DMS79 treated with DMSO at 0.1 percent for 48 hours (cell line): ENCODE measurements at regions not wholly inside any gene's neighbourhood (a gene's known extent, or its start where the extent isn't known, plus 50 kb on each side); places are given as distances from the start of the nearest gene placed in this dataset.

Experiments
- DNase-seq: peaks from one replicate; lab custom pipeline; 2025; lab: John Stamatoyannopoulos, UW

DNA sequence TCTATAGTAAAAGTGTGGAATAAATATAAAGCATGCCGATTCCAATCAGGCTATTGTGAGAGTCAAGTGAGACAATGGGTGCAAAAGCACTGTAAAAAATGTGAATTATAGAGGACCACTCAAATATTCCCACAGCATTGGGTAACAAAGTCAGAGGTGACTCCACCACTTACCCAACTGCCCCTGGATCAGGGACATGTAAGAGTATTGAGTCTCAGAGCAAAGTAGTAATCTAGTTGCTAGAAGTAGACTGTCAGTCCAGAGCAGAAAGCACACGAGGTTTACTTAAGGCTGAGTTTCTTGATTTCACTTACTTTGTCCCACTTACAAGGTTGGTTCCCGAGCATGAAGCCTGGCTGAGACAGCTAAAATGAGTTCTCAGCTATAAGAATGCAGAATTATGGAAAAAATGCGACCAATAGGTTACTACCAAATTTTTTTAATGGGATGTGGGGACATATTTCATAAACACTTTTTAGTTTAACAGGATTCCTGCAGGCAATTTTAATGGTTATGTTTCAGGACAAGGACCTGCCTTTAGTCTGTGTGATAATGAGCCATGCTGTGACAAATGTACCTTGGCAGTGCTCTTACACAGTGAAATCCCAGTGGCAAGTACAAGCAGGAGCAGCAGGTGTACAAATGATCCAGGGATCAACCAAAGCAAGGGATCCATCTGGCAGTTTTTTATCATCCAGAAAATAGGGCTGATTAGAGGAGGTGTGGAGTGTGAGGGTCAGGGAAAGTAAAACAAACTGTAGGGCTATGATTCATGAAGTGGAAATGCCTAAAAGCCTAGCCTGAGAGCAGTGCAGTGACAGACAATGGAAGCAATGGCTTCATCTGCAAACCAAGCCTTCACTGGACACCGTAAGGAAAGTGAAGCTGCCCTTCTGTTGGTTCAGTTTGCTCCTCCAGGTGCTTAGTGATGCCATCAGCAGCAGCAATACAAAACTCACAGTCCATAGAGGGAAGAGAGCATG lies 156.2 kb upstream of the SPAG17 start:
- DNase-seq, result no peak

DNA sequence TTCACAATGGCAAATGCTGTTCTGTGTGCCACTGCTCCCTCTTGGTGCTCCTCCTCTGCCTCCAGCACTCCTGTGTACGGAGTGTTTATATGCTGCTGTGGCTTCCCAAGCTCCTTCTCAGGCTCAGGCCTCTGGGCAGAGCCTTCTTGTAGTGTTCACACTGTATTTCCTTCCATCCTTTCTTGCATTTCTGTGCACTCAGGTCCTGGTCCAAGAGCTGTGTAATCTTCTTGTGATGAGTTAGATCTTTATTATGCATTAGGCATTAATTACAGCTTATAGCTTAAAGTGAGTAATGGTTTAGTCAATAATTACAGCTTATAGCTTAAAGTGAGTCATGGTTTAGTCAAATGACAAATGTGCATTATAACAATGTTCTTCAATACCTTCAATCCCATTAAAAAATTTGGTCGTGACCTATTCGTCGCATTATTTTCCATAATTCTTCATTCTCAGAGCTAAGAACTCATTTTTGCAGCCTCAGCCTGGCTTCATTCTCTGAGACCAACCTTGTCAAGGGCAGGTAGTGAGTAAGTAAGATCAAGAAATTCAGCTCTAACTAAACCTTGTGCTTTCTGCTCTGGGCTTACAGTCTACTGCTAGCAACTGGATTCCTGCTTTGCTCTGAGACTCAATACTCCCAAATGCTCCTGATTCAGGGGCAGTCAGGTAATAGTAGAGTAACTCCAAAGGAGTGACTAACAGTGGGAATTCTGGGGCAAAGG lies 154.5 kb upstream of the SPAG17 start:
- DNase-seq, result no peak

DNA sequence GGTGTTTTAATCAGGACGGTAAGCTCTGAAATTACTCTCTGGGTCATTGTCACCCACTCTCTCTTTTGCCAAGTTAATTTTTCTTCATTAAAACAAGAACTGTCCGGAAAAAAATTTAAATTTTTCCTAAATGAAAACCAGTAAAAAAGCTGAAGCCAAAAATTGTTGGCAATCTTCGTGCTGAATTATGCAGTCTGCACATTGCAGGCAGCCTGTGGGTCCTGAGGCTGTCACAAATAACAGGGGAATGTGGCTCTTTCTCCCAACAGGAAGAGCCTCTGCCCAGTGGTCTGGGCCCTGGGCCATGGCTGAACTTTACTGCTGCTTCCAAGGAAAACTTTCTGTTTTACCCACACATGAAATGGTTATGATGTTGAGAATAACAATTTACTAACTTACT lies 153.9 kb upstream of the SPAG17 start:
- no peak for DNase-seq

DNA sequence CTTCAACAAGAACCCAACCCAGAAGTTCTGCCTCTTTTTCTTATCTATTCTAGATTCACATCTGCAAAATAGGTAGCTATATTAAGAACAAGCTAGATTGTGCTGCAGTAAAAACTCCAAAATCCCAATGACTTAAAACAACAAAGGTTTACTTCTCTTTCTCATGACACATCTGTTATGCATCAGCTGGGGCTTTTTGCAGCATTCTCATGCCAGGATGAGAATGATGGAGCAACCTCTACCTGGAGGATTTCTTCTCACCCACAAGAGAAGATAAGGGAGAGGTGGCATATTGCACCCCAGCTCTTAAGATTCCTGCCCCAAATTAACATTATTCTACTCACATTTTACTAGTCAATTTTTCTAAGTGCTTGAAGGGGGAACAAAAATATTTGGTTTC lies 152.3 kb upstream of the SPAG17 start:
- no peak for DNase-seq

DNA sequence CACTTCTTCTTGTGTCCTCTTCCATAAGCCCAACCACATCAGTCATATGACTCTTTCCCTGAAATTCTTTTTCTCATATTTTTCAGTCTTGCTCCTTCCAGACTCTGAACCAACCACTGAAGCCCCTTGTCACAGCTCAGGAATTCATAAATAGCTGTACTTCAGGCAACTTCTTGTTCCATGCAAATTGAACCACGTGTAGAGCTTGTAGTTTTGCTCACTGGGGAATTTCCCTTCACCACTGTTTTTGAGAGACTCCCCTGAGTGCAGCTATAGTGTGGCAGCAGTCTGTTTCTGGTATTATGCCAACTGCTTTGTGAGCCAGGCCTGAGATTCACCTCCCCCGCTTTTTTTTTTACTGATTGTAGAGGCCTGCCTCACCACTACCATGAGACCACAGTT lies 150.3 kb upstream of the SPAG17 start:
- DNase-seq, result no peak

DNA sequence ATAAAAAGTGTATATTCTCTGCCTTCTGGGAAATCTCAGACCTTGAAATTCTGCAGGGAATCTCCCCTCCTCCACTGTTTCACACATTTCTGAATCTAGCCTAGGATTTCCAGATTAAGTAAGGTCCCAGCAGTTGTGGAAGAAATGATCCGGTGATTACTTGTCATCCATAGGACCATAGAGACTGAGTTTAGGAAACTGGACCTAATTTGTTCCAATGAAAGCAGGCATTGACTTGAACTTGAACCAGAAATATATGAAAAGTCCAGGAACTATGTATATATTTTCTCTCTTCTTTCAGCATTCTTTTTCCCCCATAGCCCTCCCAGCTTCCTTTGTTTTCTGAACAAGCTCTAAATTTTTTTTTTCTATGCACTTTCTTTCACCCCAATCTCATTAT lies 149.5 kb upstream of the SPAG17 start:
- no peak for DNase-seq

DNA sequence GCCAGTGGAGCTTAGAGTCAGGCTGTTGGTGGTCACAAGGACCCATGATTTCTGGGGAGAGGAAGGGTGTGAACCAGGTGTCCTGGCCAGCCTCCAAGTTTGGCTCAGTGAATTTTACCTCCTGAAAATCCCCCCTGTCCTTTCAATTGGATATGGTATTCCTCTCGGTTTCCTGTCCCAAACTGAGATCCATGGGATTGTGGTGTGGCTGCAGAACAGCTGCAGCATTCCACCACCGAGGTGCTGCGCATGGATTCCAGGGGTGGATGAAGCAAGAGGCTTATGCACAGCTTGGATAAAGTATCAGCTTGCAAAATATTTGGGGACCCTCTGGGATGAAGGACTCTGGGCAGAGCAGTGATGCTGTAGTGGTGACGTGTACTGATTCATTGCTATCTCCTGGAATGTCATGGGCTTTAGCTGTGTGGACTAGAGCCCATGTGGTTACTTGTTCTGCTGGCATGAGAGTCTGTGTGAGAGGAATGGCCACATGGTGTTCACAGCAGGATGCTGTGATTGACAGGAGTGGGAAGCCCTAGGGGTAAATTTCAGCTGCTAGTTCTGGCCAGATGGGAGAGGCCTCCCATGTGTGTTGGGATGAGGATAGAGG lies 148.7 kb upstream of the SPAG17 start:
- no peak for DNase-seq

DNA sequence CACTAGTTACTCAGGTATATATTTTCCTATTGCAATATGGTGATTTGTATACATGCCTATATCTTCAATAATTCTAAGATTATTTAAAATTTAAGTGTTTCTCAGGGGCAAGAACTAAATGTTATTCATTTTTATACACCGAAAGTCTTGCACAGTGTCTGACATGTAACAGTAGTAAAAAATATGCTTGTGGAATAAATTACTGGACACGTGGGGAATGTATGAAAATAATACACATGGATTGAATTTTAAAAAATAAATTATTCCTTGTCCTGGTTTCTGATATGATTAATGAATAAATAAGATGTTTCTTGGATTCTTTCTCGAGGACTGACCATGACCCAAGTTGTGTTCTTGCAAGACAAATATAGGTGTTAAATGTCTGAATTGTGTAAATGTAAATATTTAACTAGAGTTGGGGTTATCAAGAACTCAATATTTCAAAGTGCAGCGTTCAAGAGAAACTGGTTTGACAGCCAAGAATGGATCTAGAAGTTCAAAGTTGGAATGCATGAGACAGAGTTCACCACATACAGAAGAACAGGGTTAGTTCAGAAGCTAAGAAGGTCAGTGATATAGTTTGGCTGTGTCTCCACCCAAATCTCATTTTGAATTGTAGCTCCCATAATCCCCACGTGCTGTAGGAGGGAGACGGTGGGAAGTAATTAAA lies 142.1 kb upstream of the SPAG17 start:
- no peak for DNase-seq

DNA sequence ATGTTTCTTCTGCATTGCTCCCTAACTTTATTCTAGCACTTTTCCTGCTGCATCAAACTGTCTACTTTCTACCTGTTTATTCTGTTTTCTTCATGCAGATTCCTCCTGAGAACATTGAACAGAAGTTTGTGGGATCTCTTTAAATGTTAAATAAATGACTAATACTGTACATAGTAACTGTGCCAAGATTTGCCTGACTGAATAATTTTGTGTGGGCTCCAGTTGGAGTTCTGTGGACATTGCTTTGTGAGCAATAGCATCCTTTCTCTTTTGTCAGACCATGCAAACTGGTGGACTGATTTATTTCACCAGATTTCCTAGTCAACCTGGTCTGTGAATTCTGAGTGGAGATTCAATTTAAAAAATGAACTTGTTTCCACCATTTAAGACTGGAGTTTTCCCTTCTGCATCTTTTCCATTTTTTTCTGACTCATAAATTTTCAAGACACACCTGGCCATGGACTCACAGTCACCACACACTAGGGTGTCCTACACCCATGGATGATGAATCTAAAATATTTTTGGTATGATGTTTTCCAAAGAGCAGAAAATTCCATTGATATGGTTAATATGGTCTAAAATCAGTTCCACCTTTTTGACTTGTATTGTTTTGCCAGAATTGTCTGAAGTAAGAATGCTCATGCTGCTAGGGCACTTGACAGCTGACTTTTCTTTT lies 140.7 kb upstream of the SPAG17 start:
- DNase-seq, result no peak

DNA sequence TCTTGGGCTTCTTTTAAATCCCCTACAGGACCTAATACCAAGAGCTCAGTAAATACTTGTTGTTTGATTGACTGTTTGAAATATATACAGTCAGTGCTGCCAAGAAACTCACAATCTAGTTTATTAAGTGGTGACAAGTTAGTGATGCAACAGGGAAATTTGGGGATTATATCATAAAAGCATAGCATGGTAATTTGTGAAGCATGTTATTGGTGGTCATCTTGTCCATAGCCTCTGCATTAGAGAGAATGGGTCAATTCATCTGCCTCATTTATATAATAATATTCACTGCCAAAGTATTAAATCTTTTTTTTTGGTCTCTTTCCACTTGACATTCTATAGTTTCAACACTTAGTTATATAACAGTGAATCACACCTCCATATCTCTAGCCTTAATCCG lies 138.2 kb upstream of the SPAG17 start:
- DNase-seq, result no peak

DNA sequence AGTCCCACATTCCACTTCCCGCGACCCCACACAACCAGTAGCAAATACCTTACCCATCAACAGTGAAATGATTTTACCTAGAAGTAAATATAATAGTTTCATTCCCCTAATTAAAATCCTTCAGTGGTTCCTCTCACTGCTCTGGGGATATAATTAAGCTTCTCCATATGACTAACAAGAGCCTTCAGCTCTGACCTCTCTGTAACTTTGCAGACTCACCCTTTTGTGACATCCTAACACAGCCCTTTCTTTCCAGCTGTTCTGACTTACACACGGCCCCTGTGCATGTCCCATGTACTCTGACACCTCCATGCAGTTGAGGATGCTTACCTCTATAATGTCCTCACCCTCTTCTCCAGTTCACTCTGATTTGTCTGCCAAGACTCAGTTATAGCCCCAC lies 137.3 kb upstream of the SPAG17 start:
- DNase-seq, result no peak

DNA sequence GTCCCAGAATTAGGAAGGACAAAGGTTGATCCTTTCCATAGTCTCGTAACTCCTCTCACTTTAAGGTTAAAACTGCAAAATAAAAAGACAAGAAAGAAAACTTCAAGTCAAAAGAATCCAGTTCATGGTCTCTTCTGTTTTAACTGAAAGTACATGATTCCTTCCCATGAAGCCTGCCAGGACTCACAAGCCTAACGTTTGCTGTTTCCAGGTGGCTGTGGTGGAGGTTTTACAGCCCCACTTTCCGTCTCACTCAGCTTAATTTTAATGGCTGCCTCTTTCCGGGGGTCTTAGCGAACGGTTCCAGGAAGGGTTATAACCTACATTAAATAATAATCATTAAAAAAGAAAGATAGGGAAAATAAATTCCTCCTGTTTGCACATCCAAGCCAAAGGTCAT lies 136.8 kb upstream of the SPAG17 start:
- no peak for DNase-seq

DNA sequence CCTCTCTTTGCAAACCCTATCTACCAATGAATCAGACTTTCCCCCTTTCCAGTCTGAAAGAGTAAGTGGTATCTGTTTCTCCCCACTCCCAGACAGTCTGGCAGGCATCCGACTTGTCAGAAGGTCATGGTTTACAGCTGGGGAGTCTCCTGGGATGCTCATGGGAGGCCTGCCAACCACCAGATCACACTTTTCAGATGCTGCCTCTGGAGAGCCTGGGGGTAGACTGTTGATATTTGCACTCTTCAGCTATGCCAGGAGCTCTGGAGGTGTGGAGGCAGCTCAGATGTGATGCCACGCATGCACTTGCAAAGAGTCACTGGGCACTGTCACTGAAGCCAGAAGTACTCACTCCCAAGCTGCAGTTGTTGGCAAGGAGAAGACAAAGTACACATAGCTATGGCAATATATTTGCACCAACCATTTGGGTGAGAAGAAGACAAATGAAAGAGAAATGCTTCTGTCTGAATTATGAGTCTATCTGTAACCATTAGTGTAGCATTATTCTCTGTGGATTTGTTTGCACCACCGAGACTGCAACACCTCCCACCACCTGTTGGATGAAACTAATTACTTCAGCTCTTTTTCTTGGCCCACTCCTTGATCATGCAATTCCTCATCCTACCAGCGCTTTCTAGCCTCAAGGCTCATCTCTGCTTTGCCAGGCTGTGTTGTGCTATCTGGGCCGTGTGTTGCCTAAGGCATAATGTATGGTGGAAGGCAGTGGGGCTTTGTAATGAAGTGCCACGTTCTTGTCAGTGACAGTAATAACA lies 133.0 kb upstream of the SPAG17 start:
- DNase-seq, result no peak

DNA sequence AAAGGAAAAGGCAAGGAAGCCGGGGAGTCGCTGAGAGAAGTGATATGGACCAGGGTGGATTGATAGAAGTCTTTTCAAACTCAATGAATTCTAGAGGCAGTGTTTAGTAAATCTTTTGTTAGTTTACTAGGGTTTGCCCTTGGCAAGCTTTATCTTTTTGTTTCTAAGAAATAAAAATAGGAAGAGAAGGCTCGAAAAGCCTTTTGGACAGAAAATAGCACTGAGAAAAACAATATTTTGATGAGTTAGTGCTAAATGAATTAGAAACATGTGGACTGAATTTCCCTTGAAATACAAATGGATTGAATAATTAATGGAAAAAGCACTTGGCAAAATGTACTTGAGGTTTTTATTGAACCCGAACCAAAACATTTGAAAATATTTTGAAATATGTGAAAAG lies 121.8 kb upstream of the SPAG17 start:
- no peak for DNase-seq

DNA sequence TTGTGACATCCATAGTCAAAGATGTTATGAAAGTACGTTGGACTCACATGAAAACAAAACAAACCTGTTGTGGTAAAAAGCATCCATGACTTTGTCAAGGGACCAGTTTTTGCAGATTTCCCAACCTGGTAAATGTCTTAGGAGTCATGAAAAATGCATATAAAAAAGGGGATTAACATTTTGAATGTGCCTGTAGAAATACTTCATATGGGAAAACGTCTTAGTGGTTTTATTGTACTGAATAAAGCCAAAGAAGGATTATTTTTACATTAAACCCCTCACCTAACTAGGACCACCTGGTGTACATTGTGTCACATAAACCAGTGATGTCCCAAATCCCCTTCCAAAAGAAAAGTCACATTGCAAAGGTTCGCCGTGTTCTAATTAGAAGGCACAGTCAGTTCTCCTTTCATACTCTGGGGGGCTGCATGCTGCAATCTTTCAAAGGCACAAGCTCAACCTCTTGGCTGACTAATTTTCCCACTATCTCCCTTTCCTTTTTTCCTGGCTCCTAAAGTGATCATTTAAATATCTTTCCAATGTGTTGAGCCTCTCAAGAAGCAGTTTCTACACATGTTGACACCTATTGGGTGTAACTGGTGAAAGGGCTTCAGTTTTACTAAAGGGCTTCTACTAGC lies 119.8 kb upstream of the SPAG17 start:
- no peak for DNase-seq

DNA sequence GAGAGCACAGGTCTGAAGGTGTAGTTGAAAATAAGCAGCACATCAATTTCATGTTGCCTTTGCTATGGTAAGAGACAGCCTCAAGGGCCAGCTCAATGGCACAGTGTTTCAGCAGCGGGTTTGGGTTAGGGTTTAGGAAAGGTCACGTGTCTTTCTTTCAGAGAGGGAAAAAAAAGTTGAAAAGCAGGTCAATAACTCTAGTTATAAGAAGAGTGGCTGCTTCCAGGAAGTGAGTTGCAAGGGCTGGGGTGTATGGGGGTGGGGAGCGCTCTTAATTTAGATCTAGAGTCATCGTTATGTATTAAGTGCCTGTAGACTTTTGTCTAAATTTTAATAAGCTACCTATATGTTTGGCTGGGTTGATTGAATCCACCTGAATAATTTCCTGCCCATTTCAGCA lies 118.5 kb upstream of the SPAG17 start:
- DNase-seq, result no peak

DNA sequence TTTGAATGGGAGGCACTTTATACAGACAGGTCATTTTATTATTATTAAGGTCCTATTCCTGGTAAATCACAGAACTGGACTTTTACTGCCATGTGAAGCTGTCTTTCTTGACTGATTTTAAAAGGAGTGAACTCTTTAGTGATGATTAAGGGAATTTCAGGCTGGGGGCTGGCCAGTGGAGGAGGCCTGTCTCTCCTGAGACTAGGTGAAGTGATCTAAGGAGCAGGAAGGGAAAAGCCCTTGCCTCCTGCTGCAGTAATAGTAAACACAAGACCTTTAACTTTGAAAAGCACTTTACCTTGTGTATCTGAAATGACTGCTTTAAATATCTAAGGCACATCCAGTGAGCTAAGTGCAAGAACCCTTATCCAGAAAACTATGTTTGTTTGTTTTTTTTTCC lies 118.0 kb upstream of the SPAG17 start:
- DNase-seq, result no peak

DNA sequence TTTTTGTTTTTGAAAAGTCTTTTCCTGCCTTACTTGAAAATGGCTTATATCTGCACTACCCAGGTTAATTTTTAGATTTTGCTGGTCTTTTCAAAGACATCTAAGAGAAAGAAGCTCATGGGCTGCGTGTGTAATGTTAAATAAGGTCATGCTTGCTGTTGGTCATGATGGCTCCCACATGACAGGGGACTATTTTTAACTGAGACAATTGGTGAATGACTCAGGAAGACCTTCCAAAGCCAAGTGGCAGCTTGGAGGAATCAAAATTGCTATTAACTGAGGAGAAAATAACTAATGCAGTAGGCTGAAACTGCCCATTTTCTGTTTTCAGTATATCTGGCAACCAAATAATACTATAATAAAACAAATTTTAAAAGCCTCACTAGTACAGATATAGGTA lies 117.1 kb upstream of the SPAG17 start:
- DNase-seq, result no peak

DNA sequence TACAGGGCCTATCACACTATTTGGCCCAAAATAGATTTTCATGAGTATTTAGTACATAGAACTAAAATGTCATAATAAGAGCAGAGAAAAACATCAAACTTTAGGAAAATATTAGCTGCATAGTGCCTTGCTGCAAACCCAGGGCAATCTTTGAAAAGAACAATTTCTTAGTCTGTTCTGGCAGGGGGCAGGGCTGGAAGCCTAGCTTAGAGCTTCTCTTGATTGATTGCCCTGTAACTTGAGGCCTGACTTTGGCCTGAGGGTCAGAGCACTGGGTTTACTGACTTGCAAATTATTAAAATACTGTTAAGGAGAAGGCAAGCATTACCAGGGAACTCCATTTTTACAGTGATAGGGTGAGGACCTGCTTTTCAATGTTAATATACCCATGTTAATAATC lies 115.8 kb upstream of the SPAG17 start:
- DNase-seq, result no peak

DNA sequence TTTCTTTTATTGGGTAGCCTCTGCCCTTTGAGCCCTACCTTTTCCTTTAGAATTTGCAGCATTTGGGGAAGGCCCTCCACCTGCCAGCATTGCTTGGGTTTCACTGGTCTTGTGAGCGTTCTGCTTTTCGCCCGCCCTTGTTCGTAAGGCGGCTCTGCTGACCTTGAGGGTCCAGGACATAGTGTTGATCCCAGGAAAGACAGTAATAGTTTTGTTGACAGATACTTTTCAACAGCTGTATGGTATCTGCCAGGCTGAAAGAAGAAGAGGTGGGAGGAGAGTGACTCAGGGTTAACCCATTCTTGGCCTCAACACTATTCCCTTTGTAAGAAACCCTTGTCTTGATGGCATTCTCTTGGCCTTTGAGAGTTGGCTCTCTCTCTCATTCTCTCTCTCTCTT lies 113.4 kb upstream of the SPAG17 start:
- no peak for DNase-seq

DNA sequence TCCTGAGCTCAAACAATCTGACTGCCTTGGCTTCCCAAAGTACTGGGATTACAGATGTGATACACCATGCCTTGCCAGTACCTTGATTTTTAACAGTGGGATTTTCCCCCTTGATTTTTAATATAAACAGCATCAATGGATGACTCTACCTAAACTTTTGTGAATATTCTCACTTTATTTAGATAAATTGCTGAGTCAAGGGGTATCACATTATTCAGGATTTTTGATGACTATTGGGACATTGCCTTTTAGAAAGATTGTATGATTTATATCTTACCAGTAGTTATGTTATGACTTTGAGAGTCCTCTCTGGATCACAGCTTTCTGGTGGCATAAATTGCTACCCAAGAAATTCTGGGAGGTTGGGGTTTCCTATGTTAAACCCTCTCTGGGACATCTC lies 112.5 kb upstream of the SPAG17 start:
- no peak for DNase-seq
